ENCODE measurements at regions not wholly inside any gene's neighbourhood (a gene's known extent, or its start where the extent isn't known, plus 50 kb on each side); places are given as distances from the start of the nearest gene placed in this dataset.

GRCh38 chr1:96144636-96145035 is 576.9 kb upstream of the PTBP2 start:
- Histone ChIP-seq H3K9ac (replicated peaks; ENCODE audit: extremely low read depth, insufficient read depth, low read length) (no peak overlapping the region), H3K36me3 (ENCODE audit: control insufficient read depth in 2 of 2, extremely low read depth in 1 of 2, insufficient read depth in 2 of 2, low read length in 2 of 2) (no peaks in the 10 kb centered on the region), H3K27ac (ENCODE audit: insufficient read depth, low read depth, low read length) (no peak overlapping the region), H3K4me3 (replicated peaks in 1 of 3; ENCODE audit: insufficient read depth in 1 of 3, low read depth in 1 of 3, low read length in 3 of 3) (no peak overlapping the region), H3K4me2 (ENCODE audit: insufficient read depth, low read length) (no peak overlapping the region), H4K20me1 (replicated peaks; ENCODE audit: control insufficient read depth, extremely low read depth, insufficient read depth, low read length) (no peaks in the 10 kb centered on the region), H3K9me1 (replicated peaks; ENCODE audit: control insufficient read depth, extremely low read depth, insufficient read depth, low read length) (no peaks in the 10 kb centered on the region), H3K27me3 (ENCODE audit: control insufficient read depth in 2 of 2, insufficient read depth in 2 of 2, low read length in 2 of 2) (no peaks in the 10 kb centered on the region), H3K9me3 (replicated peaks; ENCODE audit: control insufficient read depth, insufficient read depth, low read length) (no peaks in the 10 kb centered on the region), H2AFZ (ENCODE audit: low read depth, low read length) (no peak overlapping the region), H3K79me2 (ENCODE audit: control insufficient read depth, insufficient read depth, low read length) (no peaks in the 10 kb centered on the region), H3K4me1 (ENCODE audit: control insufficient read depth, extremely low read depth, insufficient read depth, low read length) (no peaks in the 10 kb centered on the region)
- BruUV-seq (replicated peaks): no TSS peak
- TF ChIP-seq MAX (IDR thresholded peaks at IDR 0.05; ENCODE audit: insufficient read depth, insufficient read length): no peak
- no peak for TF ChIP-seq FOS (IDR thresholded peaks at IDR 0.05; ENCODE audit: borderline replicate concordance, insufficient read depth, low read length)
- no peak for TF ChIP-seq MYC (IDR thresholded peaks at IDR 0.05; ENCODE audit: low read depth, low read length)
- no peak for TF ChIP-seq GATA2 (IDR thresholded peaks at IDR 0.05; ENCODE audit: insufficient read depth, insufficient read length, low read depth, low read length)
- no peak for TF ChIP-seq JUN (IDR thresholded peaks at IDR 0.05; ENCODE audit: borderline replicate concordance, insufficient read depth, insufficient read length, low read depth)
- no peak for TF ChIP-seq EZH2 (IDR thresholded peaks at IDR 0.05; ENCODE audit: borderline replicate concordance, low read depth, low read length, severe bottlenecking)
- no peak for TF ChIP-seq POLR2A (IDR thresholded peaks at IDR 0.05; ENCODE audit: low read depth, low read length)
- TF ChIP-seq CTCF (IDR thresholded peaks at IDR 0.05; ENCODE audit: extremely low read depth in 1 of 2, insufficient read depth in 1 of 2, low read depth in 1 of 2, low read length in 2 of 2): no peak
- TF ChIP-seq POLR2AphosphoS5 (IDR thresholded peaks at IDR 0.05; ENCODE audit: insufficient read depth, low read depth, low read length): no peak
- intact Hi-C loops (cut with micrococcal nuclease) (no loop called here), dilution Hi-C loops (cut with MboI; ENCODE audit: extremely low pct_ligation_motif_present, low sequenced_read_pairs) (no loop called here)
- DNase-seq (ENCODE audit: low read depth, low spot score): no peak
- no peak for FAIRE-seq
- ChIA-PET POLR2A (no interaction called here), CTCF (no interaction called here)

All from endothelial cell of umbilical vein (primary cell).